Smooth muscle cell (in vitro differentiated cells): ENCODE measurements at regions not wholly inside any gene's neighbourhood (a gene's known extent, or its start where the extent isn't known, plus 50 kb on each side); places are given as distances from the start of the nearest gene placed in this dataset.

Source experiments
- DNase-seq: peaks from one replicate; lab custom pipeline; 2025; ENCODE audit not compliant: unreplicated experiment; lab: John Stamatoyannopoulos, UW
- H2AFZ ChIP-seq: fragments of 200-600 bp; sonication (generic); 2 replicates; pipeline ENCODE4 v1.6.0; 2016; ENCODE audit warnings: antibody characterized with exemption, low read depth, mild to moderate bottlenecking
- H3F3A ChIP-seq: fragments of 200-600 bp; sonication (generic); 2 replicates; pipeline ENCODE4 v1.6.0; 2017; ENCODE audit warnings: antibody characterized with exemption, low read depth
- H3K27ac ChIP-seq: fragments of 200-600 bp; sonication (generic); 2 replicates; pipeline ENCODE4 v1.5.1; 2016; ENCODE audit warnings: low read depth, mild to moderate bottlenecking
- H3K27me3 ChIP-seq: fragments of 200-600 bp; sonication (generic); 2 replicates; pipeline ENCODE4 v1.6.1; 2016; ENCODE audit warnings: low read depth, mild to moderate bottlenecking
- H3K36me3 ChIP-seq: fragments of 200-600 bp; sonication (generic); 2 replicates; pipeline ENCODE4 v1.5.1; 2016; ENCODE audit warnings: low read depth
- H3K4me1 ChIP-seq: fragments of 200-600 bp; sonication (generic); 2 replicates; pipeline ENCODE4 v1.5.1; 2016; ENCODE audit warnings: low read depth
- H3K4me2 ChIP-seq: fragments of 200-600 bp; sonication (generic); 2 replicates; pipeline ENCODE4 v1.6.0; 2016; ENCODE audit warnings: mild to moderate bottlenecking
- H3K4me3 ChIP-seq: fragments of 200-600 bp; sonication (generic); 2 replicates; pipeline ENCODE4 v1.5.1; 2016; ENCODE audit warnings: mild to moderate bottlenecking
- H3K79me2 ChIP-seq: fragments of 200-600 bp; sonication (generic); 2 replicates; pipeline ENCODE4 v1.6.0; 2016; ENCODE audit warnings: low read depth, mild to moderate bottlenecking
- H3K9ac ChIP-seq: fragments of 200-600 bp; sonication (generic); 2 replicates; pipeline ENCODE4 v1.6.0; 2016; ENCODE audit warnings: low read depth
- H3K9me3 ChIP-seq: fragments of 200-600 bp; sonication (generic); replicated peaks from 2 replicates; pipeline ENCODE4 v1.5.1; 2016; ENCODE audit warnings: low read depth
- H4K20me1 ChIP-seq: fragments of 200-600 bp; sonication (generic); 2 replicates; pipeline ENCODE4 v1.6.0; 2016; ENCODE audit warnings: low read depth
- WGBS: methylation state at CpG from one replicate; pipeline ENCODE4 v1.1.7; 2016; ENCODE audit warnings: low lambda C conversion rate; 5-methylcytosine and 5-hydroxymethylcytosine counted together
- TF ChIP-seq, protein P1 (sequence below): fragments of 200-600 bp; sonication (generic); IDR thresholded peaks from 2 replicates; pipeline ENCODE4 v1.5.1; 2017; ENCODE audit warnings: borderline replicate concordance, mild to moderate bottlenecking, antibody characterized with exemption; ENCODE audit not compliant: insufficient read depth, poor library complexity, severe bottlenecking

GRCh38 chr5:100641833-100642232 lies 106.7 kb downstream of the FAM174A start:
- TF ChIP-seq, protein P1, sequence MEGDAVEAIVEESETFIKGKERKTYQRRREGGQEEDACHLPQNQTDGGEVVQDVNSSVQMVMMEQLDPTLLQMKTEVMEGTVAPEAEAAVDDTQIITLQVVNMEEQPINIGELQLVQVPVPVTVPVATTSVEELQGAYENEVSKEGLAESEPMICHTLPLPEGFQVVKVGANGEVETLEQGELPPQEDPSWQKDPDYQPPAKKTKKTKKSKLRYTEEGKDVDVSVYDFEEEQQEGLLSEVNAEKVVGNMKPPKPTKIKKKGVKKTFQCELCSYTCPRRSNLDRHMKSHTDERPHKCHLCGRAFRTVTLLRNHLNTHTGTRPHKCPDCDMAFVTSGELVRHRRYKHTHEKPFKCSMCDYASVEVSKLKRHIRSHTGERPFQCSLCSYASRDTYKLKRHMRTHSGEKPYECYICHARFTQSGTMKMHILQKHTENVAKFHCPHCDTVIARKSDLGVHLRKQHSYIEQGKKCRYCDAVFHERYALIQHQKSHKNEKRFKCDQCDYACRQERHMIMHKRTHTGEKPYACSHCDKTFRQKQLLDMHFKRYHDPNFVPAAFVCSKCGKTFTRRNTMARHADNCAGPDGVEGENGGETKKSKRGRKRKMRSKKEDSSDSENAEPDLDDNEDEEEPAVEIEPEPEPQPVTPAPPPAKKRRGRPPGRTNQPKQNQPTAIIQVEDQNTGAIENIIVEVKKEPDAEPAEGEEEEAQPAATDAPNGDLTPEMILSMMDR = no peak
- DNase-seq = no peak
- Histone ChIP-seq H3K27ac (no peak overlapping the region), H3K27me3 (no peaks in the 10 kb centered on the region), H2AFZ (no peak overlapping the region), H3K9me3 (no peaks in the 10 kb centered on the region), H3K9ac (no peak overlapping the region), H3K4me3 (no peak overlapping the region), H3K36me3 (no peaks in the 10 kb centered on the region), H3K4me1 (peaks cover 6% of the 10 kb centered on the region), H3K79me2 (no peaks in the 10 kb centered on the region), H3K4me2 (no peak overlapping the region), H3F3A (no peaks in the 10 kb centered on the region), H4K20me1 (no peaks in the 10 kb centered on the region)
- WGBS = 60% methylated on average over 4 of the region's 4 CpGs

DNA sequence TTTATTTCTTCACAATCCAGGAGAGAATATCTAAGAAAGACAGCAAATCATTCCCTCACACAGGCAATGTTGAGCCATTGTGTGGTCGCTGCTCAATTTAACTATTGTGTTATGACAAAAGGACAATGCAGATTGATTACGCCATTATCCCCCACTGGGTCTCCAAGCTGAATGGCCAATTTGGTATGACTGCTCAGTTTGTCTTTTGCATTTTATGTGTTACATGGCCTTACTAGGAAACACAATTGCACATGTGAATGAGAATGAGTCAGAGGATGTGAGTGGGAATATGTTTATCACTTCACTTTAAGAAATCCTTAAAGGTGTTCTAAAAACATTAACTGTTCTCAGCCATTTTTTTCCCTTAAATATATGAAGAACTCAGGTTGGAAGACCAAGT lies 108.3 kb downstream of the FAM174A start:
- 86% methylated on average over 2 of the region's 2 CpGs for WGBS

GRCh38 chr5:100644185-100644584 lies 109.0 kb downstream of the FAM174A start:
- Histone ChIP-seq H3K79me2 (no peaks in the 10 kb centered on the region), H3K27me3 (no peaks in the 10 kb centered on the region), H4K20me1 (no peaks in the 10 kb centered on the region), H3K4me2 (no peak overlapping the region), H3K9me3 (no peaks in the 10 kb centered on the region), H2AFZ (no peak overlapping the region), H3K4me3 (no peak overlapping the region), H3K36me3 (no peaks in the 10 kb centered on the region), H3F3A (no peaks in the 10 kb centered on the region), H3K27ac (no peak overlapping the region), H3K4me1 (peaks cover 27% of the 10 kb centered on the region), H3K9ac (no peak overlapping the region)
- DNase-seq = no peak
- TF ChIP-seq, protein P1 = no peak
- WGBS = 83% methylated on average over 2 of the region's 2 CpGs

More for the DNA sequence above, 108.3 kb downstream of the FAM174A start:
- H3K4me1 ChIP-seq = peaks cover 20% of the 10 kb centered on the region
- no peaks in the 10 kb centered on the region for H4K20me1 ChIP-seq
- H3F3A ChIP-seq = no peaks in the 10 kb centered on the region
- TF ChIP-seq, protein P1 = no peak
- H3K4me2 ChIP-seq = no peak overlapping the region
- H3K27me3 ChIP-seq = no peaks in the 10 kb centered on the region
- no peak overlapping the region for H3K27ac ChIP-seq
- no peaks in the 10 kb centered on the region for H3K36me3 ChIP-seq
- no peak overlapping the region for H3K9ac ChIP-seq
- H3K4me3 ChIP-seq = no peak overlapping the region
- H3K9me3 ChIP-seq = no peaks in the 10 kb centered on the region
- no peak overlapping the region for H2AFZ ChIP-seq
- no peaks in the 10 kb centered on the region for H3K79me2 ChIP-seq
- no peak for DNase-seq

DNA sequence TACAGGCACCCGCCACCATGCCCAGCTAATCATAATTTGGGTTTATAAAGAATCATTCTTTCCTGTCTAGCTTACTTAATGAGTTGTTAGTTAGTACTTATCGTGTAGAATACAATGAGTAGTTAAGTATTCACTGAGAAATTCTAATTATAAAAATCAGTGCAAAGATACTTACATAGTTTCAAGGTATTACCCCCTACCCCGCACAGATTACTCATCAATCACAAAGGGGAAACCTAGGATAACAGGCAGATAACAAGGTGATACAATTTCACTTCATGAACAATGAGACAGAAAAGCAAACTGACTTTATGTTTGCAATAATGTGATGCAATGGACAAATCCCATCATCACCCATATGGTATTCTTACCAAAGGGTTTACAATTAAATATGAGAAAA lies 109.6 kb downstream of the FAM174A start:
- TF ChIP-seq, protein P1 = no peak
- Histone ChIP-seq H3K4me3 (no peak overlapping the region), H2AFZ (no peak overlapping the region), H3K4me1 (peaks cover 31% of the 10 kb centered on the region), H3K27me3 (no peaks in the 10 kb centered on the region), H4K20me1 (no peaks in the 10 kb centered on the region), H3K9me3 (no peaks in the 10 kb centered on the region), H3K27ac (no peak overlapping the region), H3K36me3 (no peaks in the 10 kb centered on the region), H3F3A (no peaks in the 10 kb centered on the region), H3K4me2 (no peak overlapping the region), H3K79me2 (no peaks in the 10 kb centered on the region), H3K9ac (no peak overlapping the region)
- WGBS = 65% methylated on average over 3 of the region's 3 CpGs
- no peak for DNase-seq
